Esophagus muscularis mucosa (tissue), 4 donors: ENCODE measurements at regions not wholly inside any gene's neighbourhood (a gene's known extent, or its start where the extent isn't known, plus 50 kb on each side); places are given as distances from the start of the nearest gene placed in this dataset.

Experiments used
- CTCF ChIP-seq, 3 experiments: fragments of 200-600 bp in 2 of 3; fragments of 450-650 bp in 1 of 3; sonication (generic) in 2 of 3; IDR thresholded peaks; one replicate each; pipeline ENCODE4 v1.5.1; 2017 to 2019; ENCODE audit warnings: antibody characterized with exemption in 3 of 3, mild to moderate bottlenecking in 2 of 3, moderate library complexity in 1 of 3
- EP300 ChIP-seq: sonication (generic); formaldehyde crosslinking; IDR thresholded peaks from one replicate; pipeline ENCODE4 v1.6.1; 2017; ENCODE audit warnings: antibody characterized with exemption
- POLR2A ChIP-seq: fragments of 450-650 bp; IDR thresholded peaks from one replicate; pipeline ENCODE4 v1.6.1; 2017; ENCODE audit warnings: antibody characterized with exemption, moderate library complexity, mild to moderate bottlenecking, low read depth
- POLR2AphosphoS5 ChIP-seq, 2 donors: sonication (generic); formaldehyde crosslinking; IDR thresholded peaks; one replicate each; pipeline ENCODE4 v1.6.1; 2017; ENCODE audit warnings: antibody characterized with exemption in 2 of 2

DNA sequence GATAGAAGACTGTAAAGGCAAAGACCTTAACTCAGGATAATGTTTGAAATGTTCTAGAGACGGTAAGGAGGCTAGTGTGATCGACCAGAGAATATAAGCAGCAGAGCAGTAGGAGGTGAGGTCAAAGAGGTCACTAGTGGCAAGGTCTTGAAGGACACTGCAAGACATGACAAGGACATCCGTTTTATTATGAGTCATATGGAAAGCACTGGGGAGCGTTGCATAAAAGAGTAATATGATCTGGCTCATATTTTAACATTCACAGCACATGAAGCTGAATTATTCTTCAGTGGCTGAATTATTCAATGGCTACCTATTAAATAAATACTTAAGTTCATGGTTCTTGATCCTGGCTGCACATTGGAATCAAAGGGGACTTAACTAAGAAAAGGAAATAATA is 123.7 kb downstream of the SOX9 start:
- no peak for TF ChIP-seq CTCF (IDR thresholded peaks at IDR 0.05)
- TF ChIP-seq POLR2A: no peak
- TF ChIP-seq POLR2AphosphoS5 (IDR thresholded peaks at IDR 0.05): no peak
- TF ChIP-seq EP300: no peak
